Retinal pigment epithelial cell (primary cell): ENCODE measurements at regions not wholly inside any gene's neighbourhood (a gene's known extent, or its start where the extent isn't known, plus 50 kb on each side); places are given as distances from the start of the nearest gene placed in this dataset.

Experiments
- DNase-seq: peaks from one replicate; pipeline ENCODE4 v3.0.0-alpha.2; 2010; ENCODE audit warnings: low read depth
- H3K4me3 ChIP-seq: 2 replicates; pipeline ENCODE4 v1.5.1; 2011; ENCODE audit warnings: mild to moderate bottlenecking, low read length, control low read depth, moderate library complexity
- CTCF ChIP-seq: conservative IDR thresholded peaks from 2 replicates; pipeline ENCODE4 v1.5.1; 2011; ENCODE audit warnings: low read depth, low read length, control low read depth, inconsistent platforms

- no peak overlapping the region for H3K4me3 ChIP-seq
- no peak for TF ChIP-seq CTCF
- DNase-seq, result no peak
Measured at GRCh38 chr10:61612450-61612849, 50.3 kb upstream of the CABCOCO1 start.

GRCh38 chr10:61612009-61612408 is 50.7 kb upstream of the CABCOCO1 start:
- TF ChIP-seq CTCF, result no peak
- no peak for DNase-seq
- H3K4me3 ChIP-seq, result no peak overlapping the region

GRCh38 chr10:61609701-61610100 is 53.0 kb upstream of the CABCOCO1 start:
- no peak for DNase-seq
- H3K4me3 ChIP-seq, result no peak overlapping the region
- TF ChIP-seq CTCF, result no peak

GRCh38 chr10:61608255-61609033 is 54.3 kb upstream of the CABCOCO1 start:
- TF ChIP-seq CTCF, result no peak
- H3K4me3 ChIP-seq, result no peak overlapping the region
- peak; percentile 75 for DNase-seq

GRCh38 chr10:61606959-61607907 is 55.5 kb upstream of the CABCOCO1 start:
- TF ChIP-seq CTCF, result peak; percentile 69
- no peak for DNase-seq
- H3K4me3 ChIP-seq, result no peak overlapping the region

GRCh38 chr10:61605221-61605620 is 57.5 kb upstream of the CABCOCO1 start:
- TF ChIP-seq CTCF, result no peak
- no peak for DNase-seq
- H3K4me3 ChIP-seq, result no peak overlapping the region
